Hepatocyte (in vitro differentiated cells): ENCODE measurements at regions not wholly inside any gene's neighbourhood (a gene's known extent, or its start where the extent isn't known, plus 50 kb on each side); places are given as distances from the start of the nearest gene placed in this dataset.

Experiments used
- CTCF ChIP-seq: fragments of 200-600 bp; sonication (generic); IDR thresholded peaks from 2 replicates; pipeline ENCODE4 v1.5.1; 2016; ENCODE audit warnings: antibody characterized with exemption, mild to moderate bottlenecking; ENCODE audit not compliant: poor library complexity
- EZH2phosphoT487 ChIP-seq: fragments of 200-600 bp; sonication (generic); IDR thresholded peaks from one replicate; pipeline ENCODE4 v1.6.1; 2018; ENCODE audit warnings: antibody characterized with exemption, mild to moderate bottlenecking, low read depth, moderate library complexity; ENCODE audit not compliant: unreplicated experiment, severe bottlenecking

GRCh38 chrX:26083093-26083492 lies 55.0 kb upstream of the MAGEB18 start:
- TF ChIP-seq CTCF (no peak), EZH2phosphoT487 (no peak)
